Thoracic aorta (tissue), 2 donors: ENCODE measurements at regions not wholly inside any gene's neighbourhood (a gene's known extent, or its start where the extent isn't known, plus 50 kb on each side); places are given as distances from the start of the nearest gene placed in this dataset.

Experiments used
- ATAC-seq: fragments of 150-250 bp; one replicate; pipeline ENCODE4 v1.8.0; 2017; ENCODE audit warnings: low read depth; ENCODE audit not compliant: insufficient number of reproducible peaks, low FRiP score
- DNase-seq: peaks from one replicate; pipeline ENCODE4 v3.0.0-alpha.2; 2020; ENCODE audit warnings: low spot score
- H3K27ac ChIP-seq, 2 donors: fragments of 200-600 bp; sonication (generic); 1 replicate in 1 of 2; 2 replicates in 1 of 2; pipeline ENCODE4 v1.5.1; 2016; ENCODE audit warnings: mild to moderate bottlenecking in 2 of 2, moderate library complexity in 2 of 2
- H3K27me3 ChIP-seq: fragments of 200-600 bp; sonication (generic); replicated peaks from 2 replicates; pipeline ENCODE4 v1.6.0; 2016; ENCODE audit warnings: mild to moderate bottlenecking; ENCODE audit not compliant: insufficient read depth
- H3K36me3 ChIP-seq: fragments of 200-600 bp; sonication (generic); one replicate; pipeline ENCODE4 v1.5.1; 2016
- H3K4me1 ChIP-seq, 2 donors: fragments of 200-600 bp; sonication (generic); 1 replicate in 1 of 2; 2 replicates in 1 of 2; pipeline versions ENCODE4 v1.5.1 to v1.6.0; 2016; ENCODE audit warnings: low read depth in 2 of 2, mild to moderate bottlenecking in 1 of 2; ENCODE audit not compliant: control insufficient read depth in 1 of 2
- H3K4me3 ChIP-seq: fragments of 200-600 bp; sonication (generic); 2 replicates; pipeline ENCODE4 v1.5.1; 2016; ENCODE audit warnings: mild to moderate bottlenecking
- H3K9me3 ChIP-seq: fragments of 200-600 bp; sonication (generic); 2 replicates; pipeline ENCODE4 v1.5.1; 2016
- CTCF ChIP-seq: fragments of 200-600 bp; sonication (generic); IDR thresholded peaks from one replicate; pipeline ENCODE4 v1.5.1; 2019; ENCODE audit warnings: antibody characterized with exemption

DNA sequence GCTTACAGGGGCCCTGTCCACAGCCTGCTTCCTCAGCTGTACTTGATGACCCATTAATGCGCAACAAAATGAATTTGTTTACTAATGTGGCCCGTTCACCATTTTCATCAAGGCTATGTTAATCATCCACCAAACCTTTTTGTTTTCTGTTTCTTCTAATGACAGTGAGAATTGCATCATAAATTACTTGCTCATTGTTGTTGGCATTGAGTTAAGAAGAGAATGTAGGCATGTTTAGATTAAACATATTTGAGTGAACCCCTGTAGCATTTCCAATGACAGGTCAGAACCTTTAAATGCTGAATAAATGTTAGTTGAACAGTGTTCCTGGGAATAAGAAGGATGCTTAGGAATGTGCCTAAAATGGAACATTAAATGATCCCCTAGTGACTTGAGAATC lies 183.4 kb downstream of the SPRY1 start:
- DNase-seq (no peak), ATAC-seq (no peak)
- Histone ChIP-seq H3K27ac (no peak overlapping the region), H3K4me3 (no peak overlapping the region), H3K27me3 (no peaks in the 10 kb centered on the region), H3K36me3 (no peaks in the 10 kb centered on the region), H3K9me3 (peaks cover 12% of the 10 kb centered on the region), H3K4me1 (peaks cover 0 to 5% of the 10 kb centered on the region in 2 donors)
- no peak for TF ChIP-seq CTCF

- Histone ChIP-seq H3K9me3 (peaks cover 12% of the 10 kb centered on the region), H3K27me3 (no peaks in the 10 kb centered on the region), H3K36me3 (no peaks in the 10 kb centered on the region), H3K4me3 (no peak overlapping the region), H3K4me1 (peaks cover 0 to 5% of the 10 kb centered on the region in 2 donors), H3K27ac (no peak overlapping the region)
- no peak for DNase-seq
- ATAC-seq, result no peak
- TF ChIP-seq CTCF, result no peak
These were observed 184.5 kb downstream of the SPRY1 start for GRCh38 chr4:123580981-123581664.

GRCh38 chr4:123581802-123582201 lies 185.2 kb downstream of the SPRY1 start:
- H3K27ac ChIP-seq, result no peak overlapping the region
- no peak for TF ChIP-seq CTCF
- H3K36me3 ChIP-seq, result no peaks in the 10 kb centered on the region
- H3K4me3 ChIP-seq, result no peak overlapping the region
- H3K27me3 ChIP-seq, result no peaks in the 10 kb centered on the region
- ATAC-seq (no peak), DNase-seq (no peak)
- peaks cover 12% of the 10 kb centered on the region for H3K9me3 ChIP-seq
- peaks cover 0 to 5% of the 10 kb centered on the region in 2 donors for H3K4me1 ChIP-seq

DNA sequence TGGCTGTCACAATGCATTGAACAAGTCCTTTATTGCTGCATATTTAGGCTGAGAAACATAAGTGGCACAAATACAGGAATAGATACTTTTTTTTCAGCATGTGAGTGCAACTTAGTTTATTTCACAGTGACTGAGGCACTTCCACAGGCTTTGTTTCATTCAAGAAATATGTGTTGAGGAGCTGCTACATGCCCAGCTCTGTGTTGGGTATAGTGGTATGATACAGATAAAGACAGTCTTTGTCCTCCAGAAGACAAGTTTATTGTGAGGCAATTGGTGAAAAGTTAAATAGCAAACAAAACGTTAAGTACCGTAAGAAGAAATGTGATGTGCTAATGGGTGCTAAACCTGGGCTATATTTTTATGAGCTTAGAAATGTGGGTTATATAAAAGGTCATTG lies 186.4 kb downstream of the SPRY1 start:
- Histone ChIP-seq H3K4me1 (peaks cover 0 to 7% of the 10 kb centered on the region in 2 donors), H3K9me3 (peaks cover 12% of the 10 kb centered on the region), H3K36me3 (no peaks in the 10 kb centered on the region), H3K27ac (no peak overlapping the region), H3K4me3 (no peak overlapping the region), H3K27me3 (no peaks in the 10 kb centered on the region)
- ATAC-seq (no peak), DNase-seq (no peak)
- TF ChIP-seq CTCF, result no peak

- H3K27me3 ChIP-seq, result no peaks in the 10 kb centered on the region
- H3K9me3 ChIP-seq, result peaks cover 12% of the 10 kb centered on the region
- DNase-seq (no peak), ATAC-seq (no peak)
- no peaks in the 10 kb centered on the region for H3K36me3 ChIP-seq
- H3K4me3 ChIP-seq, result no peak overlapping the region
- no peak for TF ChIP-seq CTCF
- peaks cover 0 to 12% of the 10 kb centered on the region in 2 donors for H3K4me1 ChIP-seq
- no peak overlapping the region for H3K27ac ChIP-seq
These were observed 188.5 kb downstream of the SPRY1 start for GRCh38 chr4:123585111-123585510.
